Stimulated activated CD4-positive, alpha-beta T cell treated with anti-CD3 and anti-CD28 coated beads, Interleukin-2, amount 100 ng/mL, for 4 hours (primary cell): ENCODE measurements at regions not wholly inside any gene's neighbourhood (a gene's known extent, or its start where the extent isn't known, plus 50 kb on each side); places are given as distances from the start of the nearest gene placed in this dataset.
"Not testable (repeated sequence)": the region's sequence is repeated elsewhere in the genome, so short reads cannot be mapped to it uniquely, and the experiment has no call there.

ENCODE experiments used
- DNase-seq: peaks from one replicate; pipeline ENCODE4 v3.0.0-alpha.2; 2020; ENCODE audit warnings: low read depth

GRCh38 chr20:48381353-48382120 lies 446.3 kb downstream of the PREX1 start:
- no peak for DNase-seq

- no peak for DNase-seq
These were observed 447.1 kb downstream of the PREX1 start for GRCh38 chr20:48380661-48381060.

DNA sequence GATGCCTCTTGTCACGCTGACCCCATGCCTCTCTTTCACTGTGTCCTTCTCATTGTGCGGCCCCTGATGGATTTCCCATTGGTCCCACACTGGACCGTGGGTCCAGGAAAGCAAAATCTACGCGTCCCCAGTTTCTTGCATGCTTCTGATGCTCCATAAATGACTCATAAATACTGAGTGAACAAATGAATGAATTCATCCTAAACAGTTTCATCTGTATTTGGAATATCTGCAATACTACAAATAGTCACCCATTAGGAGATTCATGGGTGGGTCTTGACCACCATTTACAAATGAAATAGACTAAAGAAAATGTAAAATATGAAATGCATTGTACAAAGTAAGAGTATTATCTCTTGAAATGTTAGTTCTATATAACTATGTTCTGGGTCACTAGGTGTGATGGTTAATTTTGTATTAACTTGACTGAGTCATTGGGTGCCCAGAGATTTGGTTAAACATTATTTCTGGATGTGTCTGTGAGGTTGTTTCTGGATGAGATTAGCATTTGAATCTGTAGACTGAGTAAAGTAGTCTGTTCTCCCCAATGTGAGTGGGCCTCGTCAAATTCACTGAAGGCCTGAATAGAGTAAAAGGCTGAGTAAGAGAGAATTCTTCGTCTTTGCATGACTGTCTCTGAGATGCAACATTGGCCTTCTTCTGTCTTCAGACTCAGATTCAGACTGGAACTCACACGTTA lies 448.7 kb downstream of the PREX1 start:
- no peak for DNase-seq

GRCh38 chr20:48377940-48378339 lies 449.9 kb downstream of the PREX1 start:
- no peak for DNase-seq

GRCh38 chr20:48375804-48376203 lies 452.0 kb downstream of the PREX1 start:
- DNase-seq = no peak

DNA sequence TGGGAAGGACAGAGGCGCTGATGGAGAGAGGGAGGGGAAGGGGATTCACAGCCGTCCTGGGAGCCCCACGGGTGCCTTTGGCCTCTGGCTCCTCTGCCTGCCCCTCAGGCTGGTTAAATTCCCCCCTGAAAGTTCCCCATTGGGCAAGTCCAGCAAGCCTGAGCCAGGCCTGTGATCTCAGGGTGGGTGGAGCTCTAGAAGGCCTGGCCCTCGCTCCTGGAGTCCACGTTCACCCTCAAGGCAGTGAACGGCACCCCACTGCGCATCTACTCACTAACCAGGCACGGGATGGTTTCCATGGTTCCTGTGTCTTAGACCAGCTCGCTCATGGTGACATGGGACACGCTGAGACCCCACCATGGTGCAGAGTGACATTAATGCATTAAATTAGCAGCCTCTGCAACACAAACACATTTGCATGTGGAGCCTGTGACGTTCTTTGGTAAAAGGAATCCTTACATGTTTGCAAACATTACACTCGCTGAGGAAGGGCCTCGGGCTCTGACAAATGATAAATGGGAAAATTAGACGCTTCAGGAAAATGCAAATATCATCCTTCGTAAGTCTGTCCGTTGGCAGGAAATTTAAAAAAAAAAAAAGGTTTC lies 452.7 kb downstream of the PREX1 start:
- no peak for DNase-seq

GRCh38 chr20:48374031-48374907 lies 453.5 kb downstream of the PREX1 start:
- not testable (repeated sequence) for DNase-seq

GRCh38 chr20:48373555-48373934 lies 454.3 kb downstream of the PREX1 start:
- no peak for DNase-seq

- DNase-seq = not testable (repeated sequence)
These were observed 454.8 kb downstream of the PREX1 start for GRCh38 chr20:48372851-48373554.

DNA sequence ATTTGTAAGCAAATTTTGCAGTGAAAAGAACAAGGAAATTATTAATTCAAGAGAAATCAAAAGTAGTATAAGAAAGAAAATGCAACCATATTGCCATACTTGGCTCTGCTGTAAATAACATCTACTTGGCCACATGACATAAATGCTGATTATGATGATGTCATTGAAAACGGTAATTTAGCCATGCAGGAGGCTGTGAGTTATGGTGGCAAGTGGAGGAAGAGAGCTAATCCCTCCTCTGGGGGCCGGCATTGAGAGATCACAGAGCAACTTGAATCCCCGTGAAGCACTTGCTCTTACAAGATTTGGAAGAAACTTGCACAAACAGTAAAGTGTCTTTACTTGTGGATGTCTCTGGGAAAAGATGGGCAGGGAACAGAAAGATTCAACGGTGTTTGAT lies 456.6 kb downstream of the PREX1 start:
- DNase-seq = no peak

DNA sequence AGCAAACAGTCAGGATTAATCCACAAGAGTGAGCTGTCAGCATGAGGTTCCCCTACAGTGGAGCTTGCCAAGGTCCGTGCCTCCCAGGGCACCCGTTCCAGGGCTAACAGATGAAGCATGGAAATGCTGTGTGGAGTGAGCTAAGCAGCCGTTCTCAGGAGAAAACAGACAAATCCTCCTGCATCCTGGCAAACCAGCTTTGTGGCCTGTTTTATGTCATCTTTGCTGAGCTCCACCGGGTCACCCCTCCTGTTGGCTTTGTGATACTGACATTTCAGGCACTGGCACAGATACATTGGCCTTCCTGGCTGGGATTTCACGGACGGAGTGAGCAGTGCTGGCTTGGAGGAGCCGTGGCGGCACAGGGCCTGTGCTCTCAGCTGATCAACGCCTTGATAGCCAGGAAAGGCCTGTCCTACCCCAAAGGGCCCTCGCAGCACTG lies 459.2 kb downstream of the PREX1 start:
- not testable (repeated sequence) for DNase-seq

- not testable (repeated sequence) for DNase-seq
These were observed 460.0 kb downstream of the PREX1 start for GRCh38 chr20:48367541-48368358.

DNA sequence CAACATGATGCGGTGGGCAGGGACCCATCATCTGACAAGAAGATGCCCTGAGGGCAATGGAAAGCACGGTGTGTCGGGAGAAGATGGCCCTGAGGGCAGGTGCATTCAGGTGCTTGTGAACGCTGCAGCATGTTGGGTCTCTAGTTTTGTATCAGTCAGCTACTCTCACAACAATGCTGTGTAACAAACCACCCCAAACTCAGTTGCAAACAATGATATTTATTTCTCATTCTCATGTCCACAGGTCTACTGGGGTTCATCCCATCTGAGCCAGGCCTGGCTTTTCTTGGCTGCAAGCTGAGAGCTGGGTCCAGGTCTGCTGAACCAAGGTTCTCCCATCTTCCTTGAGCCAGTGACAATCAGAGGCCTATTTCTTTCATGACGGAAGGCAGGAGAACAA lies 461.6 kb downstream of the PREX1 start:
- DNase-seq = no peak

DNA sequence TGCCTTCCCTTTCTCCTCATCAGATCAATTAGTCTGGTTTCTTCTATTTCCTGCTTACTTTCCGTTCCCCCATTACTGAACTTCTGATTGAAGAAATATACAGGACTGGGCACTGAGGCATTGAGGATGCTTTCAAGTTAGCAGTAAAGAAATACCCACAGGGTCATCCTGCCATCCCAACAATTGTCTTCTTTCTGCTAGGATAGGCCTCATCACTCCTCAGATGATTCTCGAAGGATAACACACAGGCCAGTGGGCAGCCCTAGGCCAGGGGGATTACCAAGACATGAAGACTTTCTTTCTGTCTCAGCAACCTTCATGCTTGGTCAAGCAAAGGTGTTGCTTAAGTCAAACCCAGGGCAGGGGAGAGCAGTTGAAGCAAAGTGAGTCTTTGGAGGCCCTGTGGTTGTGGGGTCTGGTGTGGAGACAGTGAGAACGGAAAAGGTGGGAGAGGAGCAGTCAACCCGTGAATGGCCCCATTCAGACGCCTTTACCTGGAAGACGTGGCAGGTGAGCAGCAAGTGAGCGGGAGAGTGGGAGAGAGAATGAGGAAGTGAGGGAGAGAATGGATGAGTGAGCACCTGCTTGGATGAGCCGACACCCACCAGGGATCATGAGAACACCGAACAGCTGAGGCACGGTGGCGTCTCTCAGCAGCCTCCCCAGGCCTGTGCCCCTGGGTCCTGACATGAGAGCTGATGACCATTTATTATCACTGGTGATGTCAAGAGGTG lies 462.9 kb downstream of the PREX1 start:
- DNase-seq = no peak

DNA sequence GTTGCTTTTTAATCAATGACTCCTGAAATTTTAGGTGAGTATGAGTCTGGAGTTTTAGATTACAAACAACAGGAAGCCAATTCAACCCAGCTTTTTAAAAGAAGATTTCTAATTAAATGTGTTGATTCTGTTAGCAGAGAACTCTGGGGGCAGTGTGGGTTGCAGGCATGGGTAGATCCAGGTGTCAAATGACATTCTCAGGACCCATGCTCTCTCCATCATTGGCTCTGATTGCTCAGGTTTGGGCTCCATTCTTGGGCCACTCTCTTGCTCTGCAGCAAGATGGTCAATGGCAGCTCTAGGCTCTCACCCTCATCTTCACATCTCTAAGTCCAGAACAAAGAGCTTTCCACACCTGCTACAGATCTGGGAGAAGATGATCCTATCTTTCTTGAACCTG lies 463.7 kb downstream of the PREX1 start:
- DNase-seq = no peak

DNA sequence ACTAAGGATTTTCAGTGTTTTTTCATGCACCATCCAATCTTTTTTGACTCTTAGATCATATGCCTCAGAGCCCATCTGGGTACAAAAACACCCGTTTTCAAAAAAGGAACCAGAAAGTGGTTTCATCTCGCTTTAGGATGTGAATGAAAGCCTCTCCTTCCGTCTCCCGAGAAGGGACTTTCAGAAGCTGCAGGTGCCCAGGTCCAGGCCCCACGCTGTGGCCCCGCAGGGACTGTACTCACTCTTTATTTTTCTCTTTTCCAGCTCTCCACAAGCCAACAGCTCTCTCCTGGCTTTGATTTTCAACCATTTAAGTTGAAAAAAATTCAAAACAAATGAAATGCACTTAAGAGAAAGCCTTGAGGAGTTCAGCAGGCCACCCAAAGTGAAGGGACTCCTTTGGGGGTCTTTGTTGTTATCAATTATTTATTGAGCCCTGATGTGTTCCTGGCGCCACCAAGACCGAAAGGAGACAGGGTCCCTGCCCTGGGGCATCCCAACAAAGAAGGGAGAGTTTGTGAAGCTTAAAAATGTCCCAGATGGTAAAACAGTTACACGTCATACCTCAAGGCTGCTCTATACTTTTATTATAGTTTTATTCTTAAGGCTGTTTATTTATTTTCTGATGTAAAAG lies 467.3 kb downstream of the PREX1 start:
- no peak for DNase-seq

DNA sequence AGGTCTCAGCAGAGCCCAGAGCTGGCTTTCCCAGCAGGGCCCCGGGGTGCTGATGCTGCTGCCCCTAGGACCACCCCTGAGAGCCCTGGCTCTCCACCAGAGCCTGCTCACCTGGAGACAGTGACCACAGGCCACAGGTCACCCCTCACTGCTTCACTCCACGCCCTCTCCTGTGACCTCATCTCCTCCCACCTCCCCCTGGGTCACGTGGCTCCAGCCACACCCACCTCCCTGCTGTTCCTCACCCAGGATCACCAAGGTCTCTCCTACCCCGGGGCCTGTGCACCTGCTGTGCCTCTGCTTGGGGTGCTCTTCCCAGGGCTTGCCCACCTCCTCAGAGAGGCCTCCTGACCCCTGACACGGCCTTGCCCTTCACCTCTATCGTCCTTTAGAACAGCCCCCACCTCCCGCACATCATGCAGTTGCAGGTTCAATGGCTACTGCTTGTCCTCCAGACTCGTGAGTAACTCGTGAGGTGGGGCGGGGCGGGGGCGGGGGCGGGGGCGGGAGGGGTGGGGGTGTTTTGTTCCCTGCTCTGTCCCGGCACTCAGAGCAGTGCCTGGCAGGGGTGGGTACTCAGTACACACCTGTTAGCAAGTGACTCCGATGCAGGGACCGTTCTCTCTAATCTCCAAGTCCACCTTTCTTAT lies 468.0 kb downstream of the PREX1 start:
- DNase-seq = no peak

DNA sequence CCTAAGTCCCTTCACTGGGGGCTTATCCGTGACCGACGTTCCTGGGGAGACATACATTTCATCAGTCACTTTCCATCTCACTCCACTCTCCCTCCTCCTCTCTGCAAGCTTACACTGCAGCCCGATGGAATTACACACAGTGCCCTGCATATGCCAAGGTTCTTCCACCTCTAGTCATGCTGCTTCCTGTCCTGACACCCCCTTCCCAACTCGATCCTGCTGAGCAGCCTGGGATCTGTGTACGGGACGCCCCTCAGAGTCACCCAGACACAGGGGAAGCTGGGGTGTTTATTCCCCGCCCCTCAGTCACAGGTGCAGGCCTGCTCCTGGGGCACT lies 468.8 kb downstream of the PREX1 start:
- DNase-seq = not testable (repeated sequence)
